H9 (cell line): ENCODE measurements at regions not wholly inside any gene's neighbourhood (a gene's known extent, or its start where the extent isn't known, plus 50 kb on each side); places are given as distances from the start of the nearest gene placed in this dataset.

Experiments
- DNase-seq: peaks from one replicate; pipeline ENCODE4 v3.0.0-alpha.2; 2017
- H2AFZ ChIP-seq: one replicate; pipeline ENCODE4 v1.6.1; 2013; ENCODE audit warnings: mild to moderate bottlenecking, low read length, control low read depth, moderate library complexity
- H2AK5ac ChIP-seq: 2 replicates; pipeline ENCODE4 v1.6.1; 2013; ENCODE audit warnings: low read length, control low read depth, mixed read lengths; ENCODE audit not compliant: insufficient read length
- H2BK120ac ChIP-seq: one replicate; pipeline ENCODE4 v1.6.1; 2013; ENCODE audit warnings: low read depth, mild to moderate bottlenecking, low read length, control low read depth, inconsistent platforms; ENCODE audit not compliant: poor library complexity, severe bottlenecking
- H2BK12ac ChIP-seq: 2 replicates; pipeline ENCODE4 v1.6.1; 2013; ENCODE audit warnings: low read length, control low read depth, mixed read lengths, low read depth; ENCODE audit not compliant: insufficient read length
- H2BK15ac ChIP-seq: 2 replicates; pipeline ENCODE4 v1.6.1; 2013; ENCODE audit warnings: low read depth, low read length, control low read depth
- H2BK20ac ChIP-seq: one replicate; pipeline ENCODE4 v1.6.1; 2013; ENCODE audit warnings: low read depth, mild to moderate bottlenecking, low read length, control low read depth, inconsistent platforms; ENCODE audit not compliant: poor library complexity, severe bottlenecking
- H2BK5ac ChIP-seq: 2 replicates; pipeline ENCODE4 v1.6.1; 2013; ENCODE audit warnings: low read length, control low read depth, mixed read lengths; ENCODE audit not compliant: insufficient read length
- H3K14ac ChIP-seq: 2 replicates; pipeline ENCODE4 v1.6.1; 2013; ENCODE audit warnings: low read length, control low read depth; ENCODE audit not compliant: insufficient read depth
- H3K18ac ChIP-seq: 2 replicates; pipeline ENCODE4 v1.6.1; 2013; ENCODE audit warnings: low read depth, mild to moderate bottlenecking, mixed read lengths, low read length, control low read depth; ENCODE audit not compliant: insufficient read length
- H3K23ac ChIP-seq: 2 replicates; pipeline ENCODE4 v1.6.1; 2013; ENCODE audit warnings: low read length, control low read depth, mixed read lengths, low read depth; ENCODE audit not compliant: insufficient read length
- H3K23me2 ChIP-seq: 2 replicates; pipeline ENCODE4 v1.6.1; 2013; ENCODE audit warnings: low read depth, mild to moderate bottlenecking, mixed read lengths, low read length, control low read depth; ENCODE audit not compliant: insufficient read length, poor library complexity, severe bottlenecking
- H3K27ac ChIP-seq: 2 replicates; pipeline ENCODE4 v1.5.1; 2013; ENCODE audit warnings: low read length, control low read depth, mixed read lengths, low read depth; ENCODE audit not compliant: insufficient read length
- H3K27me3 ChIP-seq: 2 replicates; pipeline ENCODE4 v1.6.1; 2013; ENCODE audit warnings: low read length, control low read depth, inconsistent platforms; ENCODE audit not compliant: insufficient read depth
- H3K4ac ChIP-seq: 2 replicates; pipeline ENCODE4 v1.6.1; 2013; ENCODE audit warnings: low read depth, mild to moderate bottlenecking, control low read depth, inconsistent platforms, low read length, moderate library complexity
- H3K4me1 ChIP-seq: 2 replicates; pipeline ENCODE4 v1.6.1; 2013; ENCODE audit warnings: low read length, control low read depth, inconsistent platforms; ENCODE audit not compliant: insufficient read depth
- H3K4me2 ChIP-seq: 2 replicates; pipeline ENCODE4 v1.6.1; 2013; ENCODE audit warnings: low read length, control low read depth, mixed read lengths; ENCODE audit not compliant: insufficient read length, insufficient read depth
- H3K56ac ChIP-seq: 2 replicates; pipeline ENCODE4 v1.6.1; 2013; ENCODE audit warnings: low read depth, mild to moderate bottlenecking, mixed read lengths, low read length, control low read depth; ENCODE audit not compliant: insufficient read length
- H3K79me1 ChIP-seq: 2 replicates; pipeline ENCODE4 v1.6.1; 2013; ENCODE audit warnings: low read depth, mild to moderate bottlenecking, moderate library complexity, low read length, control low read depth, inconsistent platforms; ENCODE audit not compliant: insufficient read depth, poor library complexity, severe bottlenecking
- H3K79me2 ChIP-seq: 2 replicates; pipeline ENCODE4 v1.6.1; 2013; ENCODE audit warnings: low read length, control low read depth, inconsistent platforms; ENCODE audit not compliant: insufficient read depth
- H3K9ac ChIP-seq: 2 replicates; pipeline ENCODE4 v1.6.1; 2013; ENCODE audit warnings: low read length, control low read depth, mixed read lengths; ENCODE audit not compliant: insufficient read length; ENCODE audit errors: extremely low read depth
- H3K9me3 ChIP-seq: one replicate; pipeline ENCODE4 v1.6.1; 2013; ENCODE audit warnings: low read depth, low read length, inconsistent platforms; ENCODE audit not compliant: control insufficient read depth
- H3T11ph ChIP-seq: one replicate; pipeline ENCODE4 v1.6.1; 2013; ENCODE audit warnings: mild to moderate bottlenecking, low read length, control low read depth, inconsistent platforms
- H4K20me1 ChIP-seq: one replicate; pipeline ENCODE4 v1.6.1; 2013; ENCODE audit not compliant: control insufficient read depth, insufficient read length, insufficient read depth
- H4K5ac ChIP-seq: 2 replicates; pipeline ENCODE4 v1.6.1; 2013; ENCODE audit warnings: low read depth, mild to moderate bottlenecking, mixed read lengths, low read length, control low read depth; ENCODE audit not compliant: insufficient read length
- H4K8ac ChIP-seq: replicated peaks from 2 replicates; pipeline ENCODE4 v1.6.1; 2013; ENCODE audit warnings: low read length, control low read depth, mixed read lengths, low read depth; ENCODE audit not compliant: insufficient read length
- H4K91ac ChIP-seq: 2 replicates; pipeline ENCODE4 v1.6.1; 2013; ENCODE audit warnings: low read depth, mild to moderate bottlenecking, moderate library complexity, mixed read lengths, low read length, control low read depth; ENCODE audit not compliant: insufficient read length
- H3K27ac Mint-ChIP-seq, 3 experiments: 2 replicates in 2 of 3; 3 replicates in 1 of 3; pipeline ENCODE4 v1.8.0; 2020 to 2021; ENCODE audit warnings: mixed read lengths in 3 of 3, mild to moderate bottlenecking in 1 of 3, moderate library complexity in 1 of 3
- H3K27me3 Mint-ChIP-seq: 2 replicates; pipeline ENCODE4 v1.8.0; 2021; ENCODE audit warnings: low read depth, mild to moderate bottlenecking, moderate library complexity, mixed read lengths
- H3K36me3 Mint-ChIP-seq, 3 experiments: 2 replicates in 2 of 3; 3 replicates in 1 of 3; pipeline ENCODE4 v1.8.0; 2020 to 2021; ENCODE audit warnings: low read depth in 3 of 3, mixed read lengths in 3 of 3; ENCODE audit not compliant: insufficient read depth in 1 of 3
- H3K4me1 Mint-ChIP-seq, 2 experiments: 2 replicates each; pipeline ENCODE4 v1.8.0; 2020; ENCODE audit warnings: mixed read lengths in 2 of 2
- H3K4me3 Mint-ChIP-seq, 2 experiments: 2 replicates in 1 of 2; 3 replicates in 1 of 2; pipeline ENCODE4 v1.8.0; 2020 to 2021; ENCODE audit warnings: mild to moderate bottlenecking in 2 of 2, mixed read lengths in 2 of 2, moderate library complexity in 1 of 2
- H3K9me3 Mint-ChIP-seq, 2 experiments: 2 replicates in 1 of 2; 3 replicates in 1 of 2; pipeline ENCODE4 v1.8.0; 2020; ENCODE audit warnings: mild to moderate bottlenecking in 2 of 2, mixed read lengths in 2 of 2, moderate library complexity in 1 of 2
- WGBS: extraction: QIAGEN DNeasy Blood & Tissue Kit; methylation state at CpG from one replicate; pipeline ENCODE4 v1.1.7; 2013; ENCODE audit warnings: missing lambda C conversion rate, low lambda C conversion rate, mixed read lengths; ENCODE audit not compliant: insufficient read length; ENCODE audit errors: extremely low coverage; 5-methylcytosine and 5-hydroxymethylcytosine counted together
- TF ChIP-seq, protein P1 (sequence below): fragments of 200-600 bp; sonication (generic); conservative IDR thresholded peaks from 3 replicates; pipeline ENCODE4 v1.8.0; 2021; ENCODE audit warnings: antibody characterized with exemption, mild to moderate bottlenecking

DNA sequence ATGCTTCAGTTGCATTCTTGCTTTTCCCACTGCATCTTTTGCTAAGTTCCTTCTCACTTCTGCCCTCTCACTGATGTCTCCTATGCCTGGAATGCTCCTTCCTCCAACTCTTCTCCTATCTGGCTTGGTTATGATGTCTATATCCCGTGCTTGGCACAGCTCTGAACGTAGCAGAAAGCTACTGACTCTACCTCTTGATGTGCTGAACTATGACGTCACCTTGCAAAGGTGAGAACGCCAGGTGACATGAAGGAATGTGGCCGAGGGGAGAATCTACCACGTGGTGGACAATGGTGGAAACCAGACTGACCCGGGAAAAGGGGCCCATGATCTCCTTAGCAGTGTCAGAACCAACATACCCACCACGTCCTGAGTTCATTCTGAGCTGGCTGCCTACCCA lies 209.7 kb downstream of the SH3BP4 start:
- no peak overlapping the region for H3K4ac ChIP-seq
- H3K4me1 Mint-ChIP-seq: peaks cover 18 to 22% of the 10 kb centered on the region in 2 experiments
- no peaks in the 10 kb centered on the region for H3K79me2 ChIP-seq
- H3T11ph ChIP-seq: no peak overlapping the region
- no peak overlapping the region for H2BK5ac ChIP-seq
- no peak for DNase-seq
- no peak overlapping the region for H2BK15ac ChIP-seq
- no peak overlapping the region for H3K23ac ChIP-seq
- no peaks in the 10 kb centered on the region for H4K20me1 ChIP-seq
- H3K27ac Mint-ChIP-seq: no peak overlapping the region
- no CpG with 5 or more reads among the region's 8 CpGs for WGBS
- no peak overlapping the region for H3K27ac ChIP-seq
- H2BK120ac ChIP-seq: no peak overlapping the region
- H3K23me2 ChIP-seq: no peaks in the 10 kb centered on the region
- H3K4me3 Mint-ChIP-seq: no peak overlapping the region
- no peak overlapping the region for H3K56ac ChIP-seq
- no peak overlapping the region for H3K9ac ChIP-seq
- H2AK5ac ChIP-seq: no peak overlapping the region
- H3K14ac ChIP-seq: no peak overlapping the region
- no peak overlapping the region for H3K18ac ChIP-seq
- no peak overlapping the region for H2BK12ac ChIP-seq
- H3K9me3 Mint-ChIP-seq: peaks cover 8 to 20% of the 10 kb centered on the region in 2 experiments
- H3K4me2 ChIP-seq: no peak overlapping the region
- no peak overlapping the region for H4K8ac ChIP-seq
- H3K79me1 ChIP-seq: no peaks in the 10 kb centered on the region
- H3K27me3 ChIP-seq: no peaks in the 10 kb centered on the region
- H3K4me1 ChIP-seq: 0 out of 2 replicates have a peak, but pooled peaks cover 5% of the 10 kb centered on the region
- TF ChIP-seq, protein P1, sequence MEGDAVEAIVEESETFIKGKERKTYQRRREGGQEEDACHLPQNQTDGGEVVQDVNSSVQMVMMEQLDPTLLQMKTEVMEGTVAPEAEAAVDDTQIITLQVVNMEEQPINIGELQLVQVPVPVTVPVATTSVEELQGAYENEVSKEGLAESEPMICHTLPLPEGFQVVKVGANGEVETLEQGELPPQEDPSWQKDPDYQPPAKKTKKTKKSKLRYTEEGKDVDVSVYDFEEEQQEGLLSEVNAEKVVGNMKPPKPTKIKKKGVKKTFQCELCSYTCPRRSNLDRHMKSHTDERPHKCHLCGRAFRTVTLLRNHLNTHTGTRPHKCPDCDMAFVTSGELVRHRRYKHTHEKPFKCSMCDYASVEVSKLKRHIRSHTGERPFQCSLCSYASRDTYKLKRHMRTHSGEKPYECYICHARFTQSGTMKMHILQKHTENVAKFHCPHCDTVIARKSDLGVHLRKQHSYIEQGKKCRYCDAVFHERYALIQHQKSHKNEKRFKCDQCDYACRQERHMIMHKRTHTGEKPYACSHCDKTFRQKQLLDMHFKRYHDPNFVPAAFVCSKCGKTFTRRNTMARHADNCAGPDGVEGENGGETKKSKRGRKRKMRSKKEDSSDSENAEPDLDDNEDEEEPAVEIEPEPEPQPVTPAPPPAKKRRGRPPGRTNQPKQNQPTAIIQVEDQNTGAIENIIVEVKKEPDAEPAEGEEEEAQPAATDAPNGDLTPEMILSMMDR: no peak
- peaks cover 56% of the 10 kb centered on the region for H3K27me3 Mint-ChIP-seq
- no peak overlapping the region for H2AFZ ChIP-seq
- no peak overlapping the region for H4K5ac ChIP-seq
- H3K9me3 ChIP-seq: no peaks in the 10 kb centered on the region
- no peak overlapping the region for H4K91ac ChIP-seq
- H2BK20ac ChIP-seq: no peak overlapping the region
- peaks cover 0 to 19% (median 0%) of the 10 kb centered on the region in 3 experiments; a peak in 3 of 7 replicates for H3K36me3 Mint-ChIP-seq
